HG02571 (cell line): ENCODE measurements at regions not wholly inside any gene's neighbourhood (a gene's known extent, or its start where the extent isn't known, plus 50 kb on each side); places are given as distances from the start of the nearest gene placed in this dataset.
"Not testable (repeated sequence)": the region's sequence is repeated elsewhere in the genome, so short reads cannot be mapped to it uniquely, and the experiment has no call there.

ENCODE experiments used
- ATAC-seq: cut with Tn5 transposase; IDR thresholded peaks from one replicate; pipeline ENCODE4 v1.9.1; 2021; ENCODE audit warnings: mild to moderate bottlenecking, moderate library complexity; ENCODE audit not compliant: unreplicated experiment

DNA sequence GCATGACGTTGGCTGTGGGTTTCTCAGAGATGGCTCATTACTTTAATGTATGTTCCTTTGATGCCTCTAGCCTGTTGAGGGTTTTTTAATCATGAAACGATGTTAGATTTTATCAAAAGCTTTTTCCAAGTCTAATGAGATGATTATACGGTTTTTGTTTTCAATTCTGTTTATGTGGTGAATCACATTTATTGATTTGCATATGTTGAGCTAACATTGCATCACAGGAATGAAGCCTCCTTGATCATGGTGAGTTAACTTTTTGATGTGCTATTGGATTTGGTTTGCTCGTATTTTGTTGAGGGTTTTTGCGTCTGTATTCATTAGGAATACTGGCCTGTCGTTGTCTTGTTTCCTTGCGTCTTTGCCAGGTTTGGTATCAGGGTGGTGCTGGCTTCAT lies 52.3 kb upstream of the PTPN12 start:
- ATAC-seq = no peak

DNA sequence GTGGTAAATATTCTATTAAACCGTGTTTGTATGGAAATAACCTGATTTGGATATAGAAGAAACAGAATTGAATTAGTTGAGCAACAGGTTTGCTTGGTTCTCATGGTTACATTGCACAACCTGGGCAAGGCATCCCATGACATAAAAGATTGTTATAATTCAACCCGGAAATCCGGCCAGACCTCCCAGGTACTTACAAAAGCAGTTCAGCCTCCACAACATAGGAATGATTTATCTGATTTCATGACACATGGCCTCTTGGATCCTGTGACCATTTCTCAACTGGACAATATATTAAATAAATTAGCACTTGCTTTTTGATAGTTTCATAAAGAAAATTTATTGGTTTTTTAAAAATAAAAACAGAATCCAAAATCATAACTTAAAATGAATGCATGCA lies 55.1 kb upstream of the PTPN12 start:
- no peak for ATAC-seq

DNA sequence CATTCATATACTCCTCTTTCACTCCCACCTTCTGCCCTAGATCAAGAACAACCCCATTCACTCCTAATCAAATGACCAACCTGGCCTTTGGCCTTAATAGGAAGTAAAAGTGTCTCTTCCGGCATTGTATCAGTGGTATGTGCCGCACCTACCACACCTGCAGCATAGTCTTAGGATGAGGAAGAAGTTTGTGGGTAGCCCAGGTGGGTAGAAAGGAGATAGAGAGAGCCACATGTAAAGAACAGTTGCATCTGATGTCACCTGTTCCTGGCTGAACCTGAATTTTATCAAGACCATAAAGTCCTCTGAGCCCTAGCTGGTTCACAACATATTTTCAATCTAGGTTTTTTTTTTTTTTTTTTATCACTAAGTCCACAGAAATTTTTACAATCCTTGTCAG lies 55.5 kb upstream of the PTPN12 start:
- no peak for ATAC-seq

DNA sequence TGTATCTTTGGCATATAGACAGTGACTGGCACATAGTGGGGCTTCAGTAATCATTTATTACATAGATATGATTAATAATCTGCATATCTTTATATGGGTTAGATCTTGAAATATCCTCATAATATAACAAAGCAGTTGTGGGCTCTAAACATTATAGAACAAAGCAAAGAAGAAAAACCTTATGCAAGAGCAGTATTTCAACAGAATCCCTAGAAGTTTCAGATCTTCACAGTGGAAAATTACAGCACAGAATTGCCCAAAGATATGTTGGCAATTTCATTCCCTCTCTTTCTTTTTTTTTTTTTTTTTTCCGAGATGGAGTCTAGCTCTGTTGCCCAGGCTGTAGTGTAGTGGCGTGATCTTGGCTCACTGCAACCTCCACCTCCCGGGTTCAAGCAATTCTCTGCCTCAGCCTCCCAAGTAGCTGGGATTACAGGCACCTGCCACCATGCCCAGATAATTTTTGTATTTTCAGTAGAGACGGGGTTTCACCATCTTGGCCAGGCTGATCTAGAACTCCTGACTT lies 56.9 kb upstream of the PTPN12 start:
- not testable (repeated sequence) for ATAC-seq

DNA sequence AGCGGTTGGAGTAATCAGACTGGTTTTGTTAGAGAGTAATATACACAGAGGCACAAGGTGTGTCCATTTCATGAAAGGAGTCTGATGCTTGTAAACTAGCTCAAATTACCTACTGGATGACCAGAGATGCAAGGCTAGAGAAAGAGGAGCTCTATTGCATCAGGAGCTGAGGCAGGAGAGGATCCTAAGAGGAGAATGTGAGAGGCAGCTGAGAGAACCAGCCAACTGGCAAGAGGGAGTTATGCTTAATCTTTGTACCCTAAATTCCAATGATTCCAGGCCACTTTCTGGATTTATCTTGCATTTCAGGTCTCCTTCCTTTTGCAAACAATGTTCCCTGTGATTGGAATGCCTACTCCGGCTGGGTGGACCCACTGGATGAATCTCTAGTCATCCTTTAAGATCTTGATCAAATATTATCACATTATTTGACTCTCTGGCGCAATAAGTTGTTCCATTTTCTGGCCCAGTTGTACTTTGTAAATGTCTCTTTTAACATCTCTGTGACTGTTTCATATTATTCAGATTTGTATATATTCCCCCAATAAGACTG lies 57.5 kb upstream of the PTPN12 start:
- ATAC-seq = no peak

DNA sequence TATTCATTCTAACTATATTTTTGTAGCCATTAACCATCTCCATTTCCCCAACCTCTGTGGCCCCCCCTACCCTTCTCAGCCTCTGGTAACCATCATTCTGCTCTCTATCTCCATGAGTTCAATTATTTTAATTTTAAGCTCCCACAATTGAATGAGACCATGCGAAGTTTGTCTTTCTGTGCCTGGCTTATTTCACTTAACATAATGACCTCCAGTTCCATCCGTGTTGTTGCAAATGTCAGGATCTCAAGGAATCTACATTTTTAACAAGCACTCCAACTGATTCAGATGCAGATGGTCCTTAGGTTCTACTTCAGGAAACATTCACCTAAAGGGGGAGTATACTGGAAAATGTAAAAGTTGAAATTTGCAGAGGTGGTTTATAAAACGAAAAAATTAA lies 60.2 kb upstream of the PTPN12 start:
- no peak for ATAC-seq

DNA sequence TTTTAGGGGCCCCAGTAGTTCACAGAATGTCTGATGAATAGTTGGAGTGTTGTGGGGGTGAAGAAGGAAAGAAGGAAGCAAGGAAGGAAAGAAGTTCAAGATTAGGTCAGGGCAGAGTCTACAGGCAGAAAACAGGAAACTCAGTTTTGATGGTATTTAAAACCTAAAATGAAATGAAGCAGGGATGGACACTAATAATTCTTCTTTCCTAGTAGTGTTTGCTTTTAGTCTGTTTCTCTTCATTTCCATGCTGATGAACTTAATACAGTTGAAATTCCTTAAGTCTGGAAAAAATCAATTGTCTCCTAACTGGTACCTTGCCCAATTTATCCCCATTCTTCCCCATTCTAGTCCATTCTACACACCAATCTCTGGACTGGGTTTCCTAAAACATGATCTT lies 59.0 kb upstream of the GSAP start:
- no peak for ATAC-seq

DNA sequence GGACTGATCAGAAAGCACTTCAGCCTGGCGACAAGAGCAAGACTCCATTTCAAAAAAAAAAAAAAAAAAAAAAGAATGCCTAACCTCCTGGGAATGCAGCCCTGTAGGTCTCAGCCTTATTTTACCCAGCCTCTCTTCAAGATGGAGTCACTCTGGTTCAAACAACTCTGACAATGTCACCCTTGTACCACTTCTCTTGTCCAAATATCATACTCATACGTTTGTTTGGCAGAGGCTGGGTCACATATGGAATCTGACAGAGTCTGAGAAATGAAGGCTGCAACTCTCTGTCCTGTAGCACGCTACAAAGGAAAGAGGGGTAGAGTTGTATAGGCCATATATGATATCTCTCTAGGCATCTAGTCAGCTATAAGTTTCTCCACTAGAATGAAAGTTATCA lies 58.6 kb upstream of the GSAP start:
- no peak for ATAC-seq

DNA sequence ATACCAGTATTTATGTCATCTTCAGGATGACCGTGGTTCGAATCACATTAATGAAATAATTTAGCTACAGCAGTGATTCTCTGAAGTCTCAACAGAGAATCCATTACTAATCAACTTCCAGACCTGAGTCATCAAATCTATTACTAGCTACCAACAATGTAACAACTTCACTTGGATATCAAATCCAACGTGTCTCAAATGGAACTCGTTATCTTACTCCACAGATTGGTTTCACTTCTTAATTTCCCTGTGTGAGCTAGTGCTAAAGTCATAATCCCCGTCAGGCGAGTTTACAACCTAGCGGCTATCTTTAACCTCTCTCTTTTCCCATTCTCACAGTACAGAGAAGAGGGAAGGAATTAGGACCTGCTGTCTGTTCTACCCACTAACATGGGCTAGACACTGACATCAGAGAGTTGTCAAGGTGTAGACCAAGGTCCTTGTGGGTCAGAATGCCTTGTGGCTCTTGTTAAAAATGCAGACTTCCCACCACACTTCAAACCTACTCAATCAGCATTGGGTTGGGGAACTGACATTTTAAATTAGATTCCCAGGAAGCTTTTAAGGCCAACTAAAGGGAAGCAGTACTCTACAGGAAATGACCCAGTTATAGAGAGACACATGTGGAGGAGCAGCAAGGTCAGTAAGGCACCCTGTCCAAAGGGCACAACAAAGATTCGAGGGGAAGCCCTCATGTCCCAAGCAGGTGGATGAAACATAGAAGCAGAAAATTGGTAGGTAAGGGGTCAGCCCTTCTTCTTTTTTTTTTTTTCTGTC lies 57.3 kb upstream of the GSAP start:
- no peak for ATAC-seq

DNA sequence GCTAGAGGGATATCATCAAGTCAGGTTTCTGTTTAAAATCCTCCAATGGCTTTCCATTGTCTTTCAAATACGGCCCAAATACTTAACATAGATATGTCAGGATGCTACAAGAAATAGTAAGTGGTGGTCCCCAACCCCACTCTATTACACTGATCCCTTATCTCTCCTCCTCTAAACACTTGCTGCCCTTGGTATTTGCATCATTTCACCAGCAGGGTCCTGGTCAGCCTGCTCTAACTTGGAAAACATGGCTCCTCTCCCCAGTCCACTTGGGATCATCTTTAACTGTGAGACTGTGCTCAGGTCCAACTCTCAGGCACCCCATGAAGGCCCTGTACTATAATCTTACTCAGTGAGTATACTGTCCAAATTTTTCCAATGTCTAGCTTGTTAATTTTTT lies 53.8 kb upstream of the GSAP start:
- ATAC-seq = no peak

DNA sequence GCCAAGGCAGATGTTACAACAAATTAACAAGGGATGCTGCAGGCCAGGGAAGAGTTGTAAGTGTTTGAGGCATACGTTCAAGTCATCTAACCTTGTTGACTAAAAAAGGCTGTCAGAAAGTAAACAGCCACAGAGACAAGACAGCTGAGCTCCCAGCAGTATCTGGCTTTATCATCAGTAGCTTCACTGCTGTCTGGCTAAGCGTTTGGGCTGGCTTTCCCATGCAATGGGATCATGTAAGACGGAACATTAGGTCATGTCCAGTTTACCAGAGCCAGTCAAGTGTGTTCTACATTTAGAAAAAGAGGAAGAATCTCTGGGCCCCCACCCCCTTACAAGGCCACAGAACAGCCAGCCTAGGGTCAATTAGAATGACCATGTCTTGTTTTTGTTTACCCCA lies 51.3 kb upstream of the GSAP start:
- no peak for ATAC-seq

DNA sequence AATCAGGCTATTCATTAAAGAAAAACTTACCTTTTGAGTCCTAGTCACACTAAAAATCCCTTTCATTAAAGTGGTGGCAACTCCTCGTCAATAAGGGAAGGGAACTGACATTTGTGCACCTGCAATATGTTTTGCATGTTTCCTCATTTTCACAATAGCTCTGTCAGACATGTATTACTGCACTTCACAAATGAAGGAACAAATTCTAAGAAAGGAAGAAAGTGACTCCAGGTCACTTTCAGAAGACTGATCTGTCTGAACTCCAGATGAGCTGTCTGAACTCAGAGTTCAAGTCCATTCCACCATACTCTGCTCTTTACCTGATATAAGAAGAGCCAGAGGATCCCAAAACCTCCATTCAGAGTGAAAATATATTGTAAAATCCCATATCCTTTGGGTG lies 50.3 kb upstream of the GSAP start:
- peak; percentile 36 for ATAC-seq
